Omental fat pad (tissue), 3 donors: ENCODE measurements at regions not wholly inside any gene's neighbourhood (a gene's known extent, or its start where the extent isn't known, plus 50 kb on each side); places are given as distances from the start of the nearest gene placed in this dataset. TPM values are rescaled to one million over a fixed set of nuclear protein-coding genes. Genes with fewer than 3 reads are reported as not detected.

ENCODE experiments used
- ATAC-seq: fragments of 150-250 bp; one replicate; pipeline ENCODE4 v1.9.1; 2016; ENCODE audit warnings: mild to moderate bottlenecking, moderate library complexity; ENCODE audit not compliant: low FRiP score
- DNase-seq: peaks from one replicate; pipeline ENCODE4 v3.0.0-alpha.2; 2019; ENCODE audit warnings: low spot score
- CTCF ChIP-seq, 3 donors: fragments of 450-650 bp; IDR thresholded peaks; one replicate each; pipeline ENCODE4 v1.5.1; 2016 to 2017; ENCODE audit warnings: antibody characterized with exemption in 3 of 3, mild to moderate bottlenecking in 3 of 3, moderate library complexity in 2 of 3
- small RNA-seq: library from RNA; depleted of rRNA; stranded (forward); fragments of <200 nt; gene quantifications from one replicate; pipeline ENCODE3, GENCODE V24; 2016

GRCh38 chr20:59525500-59526241, 78.7 kb upstream of the PHACTR3 start:
- ATAC-seq (peak; percentile 62), DNase-seq (no peak)
- TF ChIP-seq CTCF (IDR thresholded peaks at IDR 0.05) = peak in 1 of 3 donors; percentile 41

GRCh38 chr20:59526242-59527225, 77.8 kb upstream of the PHACTR3 start:
- TF ChIP-seq CTCF (IDR thresholded peaks at IDR 0.05) = no peak
- ATAC-seq (peak; percentile 23), DNase-seq (no peak)

- no peak for TF ChIP-seq CTCF (IDR thresholded peaks at IDR 0.05)
- DNase-seq (no peak), ATAC-seq (no peak)
These were observed 73.6 kb upstream of the PHACTR3 start for GRCh38 chr20:59530782-59531181.

GRCh38 chr20:59537991-59538390, 66.3 kb upstream of the PHACTR3 start:
- TF ChIP-seq CTCF (IDR thresholded peaks at IDR 0.05) = no peak
- no peak for DNase-seq
- ATAC-seq = no peak

GRCh38 chr20:59547596-59547995, 56.7 kb upstream of the PHACTR3 start:
- ATAC-seq (no peak), DNase-seq (no peak)
- no peak for TF ChIP-seq CTCF (IDR thresholded peaks at IDR 0.05)

Small RNA genes lying in the stretch of these regions (small RNA-seq; reads per million reads assigned to genes)
- not detected for gene PIEZO1P1
